ENCODE measurements at regions not wholly inside any gene's neighbourhood (a gene's known extent, or its start where the extent isn't known, plus 50 kb on each side); places are given as distances from the start of the nearest gene placed in this dataset.

GRCh38 chr12:116640281-116640680 lies 81.1 kb downstream of the MAP1LC3B2 start:
- no peak overlapping the region for H3K27ac ChIP-seq (ENCODE audit: low read depth, low read length)
- H3K27me3 ChIP-seq (ENCODE audit: control insufficient read depth in 5 of 5, insufficient read depth in 4 of 5, low read length in 5 of 5): no peaks in the 10 kb centered on the region
- H3K36me3 ChIP-seq (ENCODE audit: control insufficient read depth in 5 of 5, insufficient read depth in 5 of 5, low read length in 5 of 5): no peaks in the 10 kb centered on the region
- peaks cover 0 to 6% (median 0%) of the 10 kb centered on the region in 5 donors for H3K9me3 ChIP-seq (ENCODE audit: control insufficient read depth in 5 of 5, low read length in 5 of 5)
- no peak overlapping the region for H3K4me3 ChIP-seq (ENCODE audit: low read depth in 1 of 5, low read length in 5 of 5)
- peaks cover 2 to 24% (median 21%) of the 10 kb centered on the region in 5 donors for H3K4me1 ChIP-seq (ENCODE audit: control insufficient read depth in 5 of 5, insufficient read depth in 5 of 5, low read length in 5 of 5)
- H3K9ac ChIP-seq (ENCODE audit: low read length in 5 of 5): no peak overlapping the region

- Histone ChIP-seq H3K9ac (ENCODE audit: low read length in 5 of 5) (no peak overlapping the region), H3K4me3 (ENCODE audit: low read depth in 1 of 5, low read length in 5 of 5) (no peak overlapping the region), H3K4me1 (ENCODE audit: control insufficient read depth in 5 of 5, insufficient read depth in 5 of 5, low read length in 5 of 5) (peaks cover 2 to 29% (median 21%) of the 10 kb centered on the region in 5 donors), H3K27ac (ENCODE audit: low read depth, low read length) (no peak overlapping the region), H3K27me3 (ENCODE audit: control insufficient read depth in 5 of 5, insufficient read depth in 4 of 5, low read length in 5 of 5) (no peaks in the 10 kb centered on the region), H3K36me3 (ENCODE audit: control insufficient read depth in 5 of 5, insufficient read depth in 5 of 5, low read length in 5 of 5) (no peaks in the 10 kb centered on the region), H3K9me3 (ENCODE audit: control insufficient read depth in 5 of 5, low read length in 5 of 5) (peaks cover 0 to 4% (median 0%) of the 10 kb centered on the region in 5 donors)
These were observed 80.6 kb downstream of the MAP1LC3B2 start for GRCh38 chr12:116639765-116640164.

- no peaks in the 10 kb centered on the region for H3K36me3 ChIP-seq (ENCODE audit: control insufficient read depth in 5 of 5, insufficient read depth in 5 of 5, low read length in 5 of 5)
- H3K27me3 ChIP-seq (ENCODE audit: control insufficient read depth in 5 of 5, insufficient read depth in 4 of 5, low read length in 5 of 5): no peaks in the 10 kb centered on the region
- H3K9ac ChIP-seq (ENCODE audit: low read length in 5 of 5): no peak overlapping the region
- H3K4me1 ChIP-seq (ENCODE audit: control insufficient read depth in 5 of 5, insufficient read depth in 5 of 5, low read length in 5 of 5): peaks cover 2 to 29% (median 20%) of the 10 kb centered on the region in 5 donors
- no peaks in the 10 kb centered on the region for H3K9me3 ChIP-seq (ENCODE audit: control insufficient read depth in 5 of 5, low read length in 5 of 5)
- no peak overlapping the region for H3K27ac ChIP-seq (ENCODE audit: low read depth, low read length)
- no peak overlapping the region for H3K4me3 ChIP-seq (ENCODE audit: low read depth in 1 of 5, low read length in 5 of 5)
These were observed 79.2 kb downstream of the MAP1LC3B2 start for GRCh38 chr12:116638376-116638775.

DNA sequence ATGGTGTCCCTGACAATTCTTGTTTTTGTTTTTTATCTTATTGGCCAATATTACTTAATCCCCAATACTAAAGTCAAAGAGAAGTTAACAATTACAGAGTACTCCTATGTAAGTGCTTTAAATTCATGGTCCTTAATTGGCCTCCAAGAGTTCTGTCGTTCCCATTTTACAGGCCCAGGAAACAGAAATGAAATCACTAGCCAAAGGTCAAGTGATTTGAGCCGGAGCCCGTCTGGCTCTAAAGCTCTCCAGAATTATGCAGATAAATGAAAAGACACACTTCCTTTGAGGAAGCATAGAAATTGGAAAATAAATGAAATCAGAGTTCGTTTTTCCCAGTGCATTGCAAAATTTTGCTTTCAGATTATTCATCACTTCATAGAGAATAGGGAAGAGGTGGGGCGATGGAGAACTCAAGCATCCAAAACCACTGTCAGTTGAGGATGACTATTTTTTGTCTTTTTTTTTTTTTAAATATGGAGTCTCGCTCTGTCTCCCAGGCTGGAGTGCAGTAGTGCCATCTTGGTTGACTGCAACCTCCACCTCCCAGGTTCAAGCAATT lies 78.5 kb downstream of the MAP1LC3B2 start:
- Histone ChIP-seq H3K36me3 (ENCODE audit: control insufficient read depth in 5 of 5, insufficient read depth in 5 of 5, low read length in 5 of 5) (no peaks in the 10 kb centered on the region), H3K4me1 (ENCODE audit: control insufficient read depth in 5 of 5, insufficient read depth in 5 of 5, low read length in 5 of 5) (peaks cover 2 to 25% (median 13%) of the 10 kb centered on the region in 5 donors), H3K27ac (ENCODE audit: low read depth, low read length) (no peak overlapping the region), H3K9me3 (ENCODE audit: control insufficient read depth in 5 of 5, low read length in 5 of 5) (no peaks in the 10 kb centered on the region), H3K9ac (ENCODE audit: low read length in 5 of 5) (no peak overlapping the region), H3K27me3 (ENCODE audit: control insufficient read depth in 5 of 5, insufficient read depth in 4 of 5, low read length in 5 of 5) (no peaks in the 10 kb centered on the region), H3K4me3 (ENCODE audit: low read depth in 1 of 5, low read length in 5 of 5) (no peak overlapping the region)

DNA sequence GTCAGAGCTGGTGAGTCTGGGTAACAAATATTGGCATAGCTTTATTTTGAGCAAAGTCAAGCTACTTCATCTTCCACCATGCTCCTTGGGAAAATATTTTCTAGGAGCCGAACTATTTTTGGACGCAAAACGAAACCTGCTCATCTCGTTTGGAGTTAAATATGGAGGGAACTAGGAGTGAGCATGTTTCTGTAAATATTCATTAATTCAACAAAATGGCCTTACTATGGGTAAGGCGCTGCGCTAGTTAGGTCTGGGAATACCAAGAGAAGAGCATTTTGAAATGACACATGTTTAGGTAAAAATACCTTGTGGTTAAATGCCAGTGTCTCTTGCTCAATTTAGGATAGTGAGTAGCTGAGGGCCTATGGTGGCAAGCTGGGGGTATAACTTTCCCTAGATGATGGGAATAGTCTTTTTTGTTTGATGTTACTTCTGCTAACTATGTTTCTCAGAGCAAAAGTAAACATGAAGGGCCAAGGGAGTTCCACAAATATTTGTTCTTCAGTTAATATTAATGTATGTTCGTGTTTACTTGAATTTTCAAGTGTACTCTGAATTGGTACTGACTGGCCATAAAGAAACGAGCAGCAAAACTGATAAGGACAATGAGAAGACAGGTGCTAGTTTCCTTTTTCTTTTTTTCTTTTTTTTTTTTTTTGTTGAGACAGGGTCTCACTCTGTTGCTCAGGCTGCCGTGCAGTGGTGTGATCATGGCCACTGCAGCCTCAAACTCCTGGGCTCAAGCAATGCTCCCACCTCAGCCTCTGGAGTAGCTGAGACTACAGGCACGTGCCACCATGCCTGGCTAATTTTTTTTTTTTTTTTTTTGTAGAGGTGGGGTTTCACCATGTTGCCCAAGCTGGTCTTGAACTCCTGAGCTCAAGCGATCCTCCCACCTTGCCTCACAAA lies 77.7 kb downstream of the MAP1LC3B2 start:
- H3K9ac ChIP-seq (ENCODE audit: low read length in 5 of 5): no peak overlapping the region
- no peak overlapping the region for H3K27ac ChIP-seq (ENCODE audit: low read depth, low read length)
- no peaks in the 10 kb centered on the region for H3K9me3 ChIP-seq (ENCODE audit: control insufficient read depth in 5 of 5, low read length in 5 of 5)
- no peaks in the 10 kb centered on the region for H3K36me3 ChIP-seq (ENCODE audit: control insufficient read depth in 5 of 5, insufficient read depth in 5 of 5, low read length in 5 of 5)
- H3K27me3 ChIP-seq (ENCODE audit: control insufficient read depth in 5 of 5, insufficient read depth in 4 of 5, low read length in 5 of 5): no peaks in the 10 kb centered on the region
- H3K4me3 ChIP-seq (ENCODE audit: low read depth in 1 of 5, low read length in 5 of 5): no peak overlapping the region
- peaks cover 2 to 19% (median 6%) of the 10 kb centered on the region in 5 donors for H3K4me1 ChIP-seq (ENCODE audit: control insufficient read depth in 5 of 5, insufficient read depth in 5 of 5, low read length in 5 of 5)

DNA sequence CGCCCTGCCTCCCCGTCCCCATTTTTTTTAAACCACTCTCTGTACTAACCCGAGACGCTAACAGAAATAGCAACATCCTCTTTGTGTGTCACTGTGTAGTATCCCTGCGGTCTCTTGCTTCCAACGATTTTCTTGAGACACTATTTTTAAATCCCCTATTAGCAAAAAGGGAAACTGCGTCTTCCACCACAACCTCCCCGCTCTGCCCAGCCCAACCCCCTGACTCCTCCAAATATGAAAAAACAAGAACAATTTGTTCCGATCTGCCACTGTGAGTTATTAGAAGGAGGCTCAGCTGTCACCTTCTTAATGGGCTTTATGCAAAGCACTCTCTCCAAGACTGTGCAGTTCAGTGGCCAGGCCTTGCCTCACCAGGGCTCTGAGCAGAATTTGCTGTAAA lies 76.3 kb downstream of the MAP1LC3B2 start:
- Histone ChIP-seq H3K4me1 (ENCODE audit: control insufficient read depth in 5 of 5, insufficient read depth in 5 of 5, low read length in 5 of 5) (peaks cover 0 to 19% (median 6%) of the 10 kb centered on the region in 5 donors), H3K9ac (ENCODE audit: low read length in 5 of 5) (no peak overlapping the region), H3K9me3 (ENCODE audit: control insufficient read depth in 5 of 5, low read length in 5 of 5) (no peaks in the 10 kb centered on the region), H3K27ac (ENCODE audit: low read depth, low read length) (no peak overlapping the region), H3K4me3 (ENCODE audit: low read depth in 1 of 5, low read length in 5 of 5) (no peak overlapping the region), H3K27me3 (ENCODE audit: control insufficient read depth in 5 of 5, insufficient read depth in 4 of 5, low read length in 5 of 5) (no peaks in the 10 kb centered on the region), H3K36me3 (ENCODE audit: control insufficient read depth in 5 of 5, insufficient read depth in 5 of 5, low read length in 5 of 5) (no peaks in the 10 kb centered on the region)

GRCh38 chr12:116633476-116633875 lies 74.3 kb downstream of the MAP1LC3B2 start:
- H3K4me1 ChIP-seq (ENCODE audit: control insufficient read depth in 5 of 5, insufficient read depth in 5 of 5, low read length in 5 of 5): peaks cover 7 to 28% (median 13%) of the 10 kb centered on the region in 5 donors
- H3K4me3 ChIP-seq (ENCODE audit: low read depth in 1 of 5, low read length in 5 of 5): no peak overlapping the region
- H3K9me3 ChIP-seq (ENCODE audit: control insufficient read depth in 5 of 5, low read length in 5 of 5): no peaks in the 10 kb centered on the region
- H3K9ac ChIP-seq (ENCODE audit: low read length in 5 of 5): no peak overlapping the region
- H3K27ac ChIP-seq (ENCODE audit: low read depth, low read length): no peak overlapping the region
- H3K27me3 ChIP-seq (ENCODE audit: control insufficient read depth in 5 of 5, insufficient read depth in 4 of 5, low read length in 5 of 5): no peaks in the 10 kb centered on the region
- no peaks in the 10 kb centered on the region for H3K36me3 ChIP-seq (ENCODE audit: control insufficient read depth in 5 of 5, insufficient read depth in 5 of 5, low read length in 5 of 5)

GRCh38 chr12:116631619-116632018 lies 72.4 kb downstream of the MAP1LC3B2 start:
- Histone ChIP-seq H3K27ac (ENCODE audit: low read depth, low read length) (no peak overlapping the region), H3K4me1 (ENCODE audit: control insufficient read depth in 5 of 5, insufficient read depth in 5 of 5, low read length in 5 of 5) (peaks cover 7 to 20% (median 9%) of the 10 kb centered on the region in 5 donors), H3K9ac (ENCODE audit: low read length in 5 of 5) (no peak overlapping the region), H3K9me3 (ENCODE audit: control insufficient read depth in 5 of 5, low read length in 5 of 5) (no peaks in the 10 kb centered on the region), H3K27me3 (ENCODE audit: control insufficient read depth in 5 of 5, insufficient read depth in 4 of 5, low read length in 5 of 5) (no peaks in the 10 kb centered on the region), H3K4me3 (ENCODE audit: low read depth in 1 of 5, low read length in 5 of 5) (no peak overlapping the region), H3K36me3 (ENCODE audit: control insufficient read depth in 5 of 5, insufficient read depth in 5 of 5, low read length in 5 of 5) (no peaks in the 10 kb centered on the region)

DNA sequence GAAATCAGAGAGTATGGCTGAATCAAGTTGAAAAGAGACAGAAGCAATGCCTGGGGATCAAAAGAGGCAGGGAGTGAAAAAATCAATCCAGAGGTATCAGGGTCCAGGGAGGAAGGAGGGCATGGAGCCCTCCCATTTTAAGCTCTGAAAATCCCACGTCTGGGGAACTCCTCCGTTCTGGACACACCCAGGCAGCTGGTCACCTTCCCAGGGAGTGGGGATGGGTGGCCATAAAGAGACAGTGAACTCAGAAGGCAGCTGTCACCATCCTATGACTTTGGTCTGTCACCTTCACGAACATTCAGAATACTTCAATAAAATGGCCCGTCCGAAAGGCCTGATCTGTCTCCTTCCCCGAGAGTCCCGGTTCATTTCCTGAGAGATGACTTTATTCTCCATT lies 71.6 kb downstream of the MAP1LC3B2 start:
- Histone ChIP-seq H3K4me3 (ENCODE audit: low read depth in 1 of 5, low read length in 5 of 5) (no peak overlapping the region), H3K9ac (ENCODE audit: low read length in 5 of 5) (no peak overlapping the region), H3K4me1 (ENCODE audit: control insufficient read depth in 5 of 5, insufficient read depth in 5 of 5, low read length in 5 of 5) (peaks cover 7 to 17% (median 9%) of the 10 kb centered on the region in 5 donors), H3K36me3 (ENCODE audit: control insufficient read depth in 5 of 5, insufficient read depth in 5 of 5, low read length in 5 of 5) (no peaks in the 10 kb centered on the region), H3K27ac (ENCODE audit: low read depth, low read length) (no peak overlapping the region), H3K27me3 (ENCODE audit: control insufficient read depth in 5 of 5, insufficient read depth in 4 of 5, low read length in 5 of 5) (no peaks in the 10 kb centered on the region), H3K9me3 (ENCODE audit: control insufficient read depth in 5 of 5, low read length in 5 of 5) (no peaks in the 10 kb centered on the region)

DNA sequence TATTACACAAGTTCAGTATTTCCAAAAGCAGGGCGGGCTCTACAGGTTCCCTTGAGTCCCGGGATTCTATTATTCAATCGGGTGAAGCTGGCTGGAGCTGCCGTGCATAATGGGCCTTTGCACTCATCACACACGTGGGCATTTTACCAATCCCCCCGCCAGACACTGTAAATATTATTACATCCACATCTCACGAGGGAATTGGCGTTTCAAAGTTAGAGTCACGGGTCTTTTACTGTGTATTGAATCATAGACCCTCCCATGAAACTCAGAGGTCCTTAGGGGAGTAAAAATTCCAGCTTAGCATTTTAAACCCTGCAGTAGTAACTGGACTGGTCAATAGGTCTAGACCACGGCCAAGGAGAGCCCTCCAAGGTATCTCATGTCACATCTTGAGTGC lies 70.3 kb downstream of the MAP1LC3B2 start:
- Histone ChIP-seq H3K4me1 (ENCODE audit: control insufficient read depth in 5 of 5, insufficient read depth in 5 of 5, low read length in 5 of 5) (peaks cover 7 to 12% (median 8%) of the 10 kb centered on the region in 5 donors), H3K27ac (ENCODE audit: low read depth, low read length) (peak overlapping the region; percentile 57), H3K4me3 (ENCODE audit: low read depth in 1 of 5, low read length in 5 of 5) (no peak overlapping the region), H3K9me3 (ENCODE audit: control insufficient read depth in 5 of 5, low read length in 5 of 5) (no peaks in the 10 kb centered on the region), H3K9ac (ENCODE audit: low read length in 5 of 5) (no peak overlapping the region), H3K36me3 (ENCODE audit: control insufficient read depth in 5 of 5, insufficient read depth in 5 of 5, low read length in 5 of 5) (no peaks in the 10 kb centered on the region), H3K27me3 (ENCODE audit: control insufficient read depth in 5 of 5, insufficient read depth in 4 of 5, low read length in 5 of 5) (no peaks in the 10 kb centered on the region)
